Skin epidermis (tissue), 12 donors: ENCODE measurements at regions not wholly inside any gene's neighbourhood (a gene's known extent, or its start where the extent isn't known, plus 50 kb on each side); places are given as distances from the start of the nearest gene placed in this dataset.

ENCODE experiments used
- H3K27ac ChIP-seq, 21 experiments: fragments of 200-600 bp; sonication (generic) in 11 of 21; one replicate each; pipeline ENCODE4 v1.5.0; 2020; ENCODE audit warnings: mild to moderate bottlenecking in 3 of 21, inconsistent platforms in 2 of 21, moderate library complexity in 2 of 21
- H3K4me3 ChIP-seq, 7 experiments: fragments of 200-600 bp; sonication (generic) in 2 of 7; one replicate each; pipeline ENCODE4 v1.5.0; 2020; ENCODE audit warnings: inconsistent platforms in 2 of 7, mild to moderate bottlenecking in 2 of 7, moderate library complexity in 1 of 7

DNA sequence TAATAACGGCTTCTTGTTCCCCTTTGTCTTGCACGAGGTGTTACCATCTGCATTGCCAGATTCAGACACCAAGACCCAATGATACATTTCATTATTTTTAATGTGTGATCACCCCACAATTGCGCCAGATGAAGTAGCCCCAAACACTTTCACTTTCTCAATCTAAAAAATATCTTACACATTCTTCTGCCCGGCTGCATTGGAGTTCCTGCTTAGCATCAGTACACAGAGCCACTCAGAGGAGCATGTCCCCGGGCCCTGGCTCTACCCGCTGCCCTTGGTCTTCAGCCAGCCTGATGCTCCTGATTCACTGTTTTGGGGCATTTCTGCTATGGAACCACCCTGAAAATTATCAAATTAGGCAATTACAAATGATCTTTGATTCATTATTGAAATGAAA lies 66.0 kb upstream of the TENM3 start:
- H3K4me3 ChIP-seq = no peak overlapping the region
- H3K27ac ChIP-seq = no peak overlapping the region

DNA sequence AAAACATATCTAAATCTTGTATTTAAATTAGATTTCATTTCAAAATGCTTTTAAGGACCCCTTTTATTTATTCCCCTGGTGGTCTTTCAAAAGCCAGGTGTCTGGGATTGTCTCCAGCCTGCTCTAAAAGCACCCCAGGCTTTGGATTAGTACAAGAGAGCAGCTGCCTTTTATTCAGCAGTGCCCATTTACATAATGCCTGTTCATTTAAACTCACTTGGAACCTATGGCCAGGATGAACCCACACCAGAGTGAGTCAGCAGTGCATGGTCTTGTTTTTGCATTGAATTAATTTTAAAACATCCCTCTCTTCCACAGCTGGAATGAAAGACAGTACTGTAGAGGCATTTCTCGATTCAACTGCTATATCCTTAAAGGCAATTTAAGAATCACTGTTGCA lies 64.1 kb upstream of the TENM3 start:
- no peak overlapping the region for H3K4me3 ChIP-seq
- H3K27ac ChIP-seq = no peak overlapping the region

DNA sequence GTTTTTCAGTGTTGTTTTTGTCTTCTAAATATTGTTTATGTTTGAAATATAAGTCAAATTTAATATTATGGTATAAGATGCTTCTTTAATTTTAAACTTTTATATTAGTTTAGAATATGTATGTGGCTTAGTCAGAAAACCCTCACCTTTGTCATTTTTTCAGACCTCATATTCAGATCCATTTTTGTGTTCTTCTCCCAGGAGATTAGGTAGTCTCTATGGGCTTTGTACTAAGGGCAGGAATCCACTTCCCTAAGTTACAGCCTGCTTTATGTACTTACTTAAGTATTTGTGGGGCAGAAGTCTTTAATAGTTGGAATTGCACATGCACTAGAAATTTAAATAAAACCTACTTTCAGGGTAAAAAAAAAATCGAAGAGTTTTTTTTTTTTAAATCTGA lies 63.5 kb upstream of the TENM3 start:
- Histone ChIP-seq H3K27ac (no peak overlapping the region), H3K4me3 (no peak overlapping the region)

DNA sequence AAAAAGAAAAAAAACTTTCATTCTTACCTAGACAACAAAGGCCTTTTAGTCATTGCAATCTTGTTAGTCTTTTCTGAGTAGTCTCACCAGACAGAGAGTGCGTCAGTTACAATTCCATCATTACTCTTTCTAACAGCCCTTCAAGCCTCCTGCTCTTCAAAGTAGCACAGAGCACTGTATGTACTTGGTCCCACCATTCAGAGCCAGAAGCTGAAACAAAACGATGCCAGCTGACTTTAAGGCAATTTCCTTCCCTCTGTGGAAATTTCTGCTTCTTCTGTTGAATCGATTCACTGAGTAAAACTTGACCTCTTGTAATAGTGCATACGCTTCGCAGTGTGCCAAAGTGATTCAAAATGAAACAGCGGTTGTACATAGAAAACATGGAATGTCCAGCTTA lies 57.7 kb upstream of the TENM3 start:
- Histone ChIP-seq H3K4me3 (no peak overlapping the region), H3K27ac (no peak overlapping the region)

DNA sequence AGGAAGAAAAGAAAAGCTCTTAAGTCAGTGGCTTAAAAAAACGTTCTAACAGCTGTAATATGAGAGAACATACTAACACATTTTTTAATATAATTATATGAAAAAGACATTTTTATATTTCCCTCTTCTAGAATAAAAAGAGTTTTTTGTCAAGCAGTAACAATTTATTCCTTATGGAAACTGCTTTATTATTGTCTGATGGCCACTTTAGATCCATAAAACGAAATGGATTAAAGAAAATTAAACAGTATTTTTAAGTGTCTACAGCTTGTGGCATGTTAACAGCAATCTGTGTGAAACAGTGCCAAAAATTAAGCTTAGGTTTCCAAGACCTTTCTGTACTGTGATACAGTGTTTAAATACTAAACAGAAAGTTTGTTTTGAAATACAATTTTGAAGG lies 55.5 kb upstream of the TENM3 start:
- Histone ChIP-seq H3K4me3 (no peak overlapping the region), H3K27ac (no peak overlapping the region)

DNA sequence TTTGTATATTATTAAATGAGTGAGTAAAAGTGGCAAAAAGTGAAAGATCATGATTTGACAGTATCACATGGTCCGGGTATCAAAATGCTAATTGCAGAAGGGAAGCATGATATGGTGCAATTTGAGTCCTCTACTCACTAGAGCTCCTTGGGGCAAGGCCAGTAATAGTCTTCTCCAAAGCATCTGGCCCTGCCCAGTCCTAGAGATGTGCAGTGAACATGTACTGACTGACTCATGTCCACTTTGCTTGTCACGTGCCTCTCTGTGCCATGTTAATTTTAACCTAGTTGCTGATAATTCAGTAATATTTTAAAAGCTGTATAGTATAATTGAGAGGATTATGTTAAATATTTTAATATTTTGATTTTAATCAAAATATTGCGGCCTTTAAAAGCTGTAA lies 54.6 kb upstream of the TENM3 start:
- Histone ChIP-seq H3K27ac (no peak overlapping the region), H3K4me3 (no peak overlapping the region)

DNA sequence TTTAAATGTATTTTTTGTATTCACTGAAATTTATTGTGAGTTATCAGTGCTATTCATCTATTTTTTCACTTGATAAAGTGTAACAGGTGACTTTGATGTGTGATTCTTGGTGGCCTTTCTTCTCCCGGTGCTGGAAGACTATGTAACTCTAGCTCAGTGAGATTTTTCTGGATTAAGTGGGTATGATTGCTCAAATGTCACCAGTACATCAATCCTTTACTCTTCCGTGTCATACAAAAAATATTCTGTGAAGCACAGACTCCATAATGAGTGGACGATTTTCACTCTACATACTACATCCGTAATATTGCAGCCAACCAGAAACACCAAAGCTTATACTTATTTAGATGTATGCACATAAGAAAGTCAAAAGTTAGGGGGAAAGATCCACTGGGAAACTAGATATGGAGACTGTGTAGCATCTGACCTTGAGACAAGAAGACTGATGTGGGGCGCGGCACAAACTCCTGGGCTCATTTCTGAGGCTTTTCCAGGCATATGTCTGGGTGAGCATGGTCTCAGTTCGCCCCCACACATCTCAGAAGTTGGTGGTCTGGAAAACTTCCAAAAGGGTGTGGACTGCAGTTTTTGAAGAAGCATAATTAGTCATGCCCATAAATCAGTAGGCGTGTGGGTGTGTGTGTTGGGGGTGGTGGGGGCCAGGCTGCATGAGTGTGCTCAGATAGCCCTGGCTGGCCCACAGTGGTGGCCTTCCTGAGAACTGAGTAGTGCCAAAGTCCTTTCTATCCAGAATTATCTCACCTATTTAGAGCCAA lies 53.9 kb upstream of the TENM3 start:
- no peak overlapping the region for H3K4me3 ChIP-seq
- H3K27ac ChIP-seq = no peak overlapping the region

DNA sequence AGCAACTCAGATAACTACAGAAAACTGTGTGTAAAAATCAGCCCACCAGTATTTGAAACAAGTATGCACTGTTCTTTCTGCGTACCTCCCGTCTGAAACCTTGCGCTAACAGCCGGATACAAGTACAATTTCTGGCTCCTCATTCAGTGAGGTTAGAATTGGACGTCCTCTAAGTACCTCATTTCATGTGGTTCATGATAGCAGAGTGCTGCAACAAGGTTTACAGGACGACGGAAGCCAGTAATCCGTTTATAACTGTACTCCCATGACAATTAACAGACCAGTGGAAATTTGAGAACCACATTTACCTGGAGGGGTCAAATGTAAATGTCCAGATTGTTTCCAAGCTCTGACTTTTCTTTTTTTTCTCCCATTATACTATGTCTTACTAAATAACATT lies 52.9 kb upstream of the TENM3 start:
- no peak overlapping the region for H3K27ac ChIP-seq
- H3K4me3 ChIP-seq = no peak overlapping the region

DNA sequence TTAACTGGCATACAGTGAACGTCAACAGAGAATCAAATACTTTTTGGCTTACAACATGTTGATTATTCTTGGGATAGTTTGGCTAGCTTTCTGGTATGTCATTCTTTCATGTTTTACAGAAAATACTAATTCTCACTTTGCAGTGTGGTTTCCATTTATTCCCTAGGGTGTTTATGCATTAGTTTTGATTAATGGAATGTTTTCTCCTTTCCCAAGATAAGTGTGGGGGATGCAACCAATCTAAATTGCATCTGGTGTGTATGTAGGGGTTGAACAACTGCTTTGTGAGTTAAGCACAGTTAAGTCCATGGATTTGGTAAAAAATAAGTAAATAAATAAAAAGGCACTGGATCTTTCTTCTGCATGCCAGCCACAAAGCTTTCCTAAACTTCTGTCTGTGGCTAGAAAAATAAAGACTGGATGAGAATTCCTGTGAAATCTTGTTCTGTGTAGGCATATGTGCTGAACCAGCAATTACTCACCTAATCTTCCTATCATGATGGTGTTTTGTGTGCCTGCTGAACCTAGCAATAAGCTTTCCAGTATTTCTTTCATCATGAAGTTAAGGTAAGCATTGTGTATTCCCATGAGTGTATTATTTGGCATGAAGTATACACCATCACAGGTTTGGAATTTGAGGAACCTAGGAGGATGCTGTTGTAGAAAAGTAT lies 50.6 kb upstream of the TENM3 start:
- Histone ChIP-seq H3K4me3 (no peak overlapping the region), H3K27ac (no peak overlapping the region)

DNA sequence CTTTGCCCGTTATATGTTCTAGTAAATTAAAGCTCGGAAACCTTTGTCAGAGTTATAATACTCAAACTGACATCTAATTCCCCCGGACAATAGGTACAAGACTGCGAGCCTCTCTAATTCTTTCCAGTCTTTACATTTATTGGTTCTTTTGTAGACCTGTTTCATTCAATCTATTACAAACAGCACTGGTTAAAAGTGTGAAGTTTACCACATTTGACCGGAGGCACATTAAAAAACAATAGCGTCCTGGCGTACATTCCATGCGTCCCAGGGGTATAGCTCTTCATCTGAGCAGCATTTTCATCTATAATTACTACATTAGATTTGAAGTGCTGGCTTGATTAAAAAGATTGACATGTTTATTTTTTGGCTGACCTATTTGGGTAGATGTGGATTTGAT lies 49.9 kb upstream of the TENM3 start:
- no peak overlapping the region for H3K4me3 ChIP-seq
- no peak overlapping the region for H3K27ac ChIP-seq
